Neural progenitor cell (in vitro differentiated cells): ENCODE measurements at regions not wholly inside any gene's neighbourhood (a gene's known extent, or its start where the extent isn't known, plus 50 kb on each side); places are given as distances from the start of the nearest gene placed in this dataset.

Source experiments
- DNase-seq: peaks from one replicate; pipeline ENCODE4 v3.0.0-alpha.2; 2016; ENCODE audit warnings: low spot score
- H2AFZ ChIP-seq: fragments of 200-600 bp; sonication (generic); replicated peaks from 2 replicates; pipeline ENCODE4 v1.6.1; 2016; ENCODE audit warnings: antibody characterized with exemption
- H3F3A ChIP-seq: fragments of 200-600 bp; sonication (generic); 2 replicates; pipeline ENCODE4 v1.6.1; 2016; ENCODE audit warnings: antibody characterized with exemption, low read depth
- H3K27ac ChIP-seq: fragments of 200-600 bp; sonication (generic); 2 replicates; pipeline ENCODE4 v1.5.1; 2016; ENCODE audit warnings: mild to moderate bottlenecking
- H3K27me3 ChIP-seq: fragments of 200-600 bp; sonication (generic); 2 replicates; pipeline ENCODE4 v1.6.1; 2016; ENCODE audit warnings: mild to moderate bottlenecking, moderate library complexity
- H3K36me3 ChIP-seq: fragments of 200-600 bp; sonication (generic); 2 replicates; pipeline ENCODE4 v1.5.1; 2016
- H3K4me1 ChIP-seq: fragments of 200-600 bp; sonication (generic); 2 replicates; pipeline ENCODE4 v1.6.1; 2016; ENCODE audit warnings: mixed run types
- H3K4me2 ChIP-seq: fragments of 200-600 bp; sonication (generic); 2 replicates; pipeline ENCODE4 v1.6.1; 2016
- H3K4me3 ChIP-seq: fragments of 200-600 bp; sonication (generic); 2 replicates; pipeline ENCODE4 v1.5.1; 2016
- H3K79me2 ChIP-seq: fragments of 200-600 bp; sonication (generic); 2 replicates; pipeline ENCODE4 v1.6.1; 2016; ENCODE audit warnings: low read depth
- H3K9ac ChIP-seq: fragments of 200-600 bp; sonication (generic); 2 replicates; pipeline ENCODE4 v1.6.1; 2016
- H3K9me3 ChIP-seq: fragments of 200-600 bp; sonication (generic); 2 replicates; pipeline ENCODE4 v1.5.1; 2016; ENCODE audit warnings: low read depth
- H4K20me1 ChIP-seq: fragments of 200-600 bp; sonication (generic); 2 replicates; pipeline ENCODE4 v1.6.1; 2016; ENCODE audit warnings: low read depth
- H3K27ac Mint-ChIP-seq: 3 replicates; pipeline ENCODE4 v1.8.0; 2021; ENCODE audit warnings: mixed read lengths
- H3K27me3 Mint-ChIP-seq: 2 replicates; pipeline ENCODE4 v1.8.0; 2022; ENCODE audit warnings: low read depth, mild to moderate bottlenecking, inconsistent platforms, moderate library complexity, mixed read lengths; ENCODE audit not compliant: insufficient read depth
- H3K36me3 Mint-ChIP-seq: 3 replicates; pipeline ENCODE4 v1.8.0; 2021; ENCODE audit warnings: mixed read lengths
- H3K4me1 Mint-ChIP-seq: 3 replicates; pipeline ENCODE4 v1.8.0; 2021; ENCODE audit warnings: mixed read lengths
- H3K4me3 Mint-ChIP-seq: 3 replicates; pipeline ENCODE4 v1.8.0; 2021; ENCODE audit warnings: mild to moderate bottlenecking, moderate library complexity, mixed read lengths
- H3K9me3 Mint-ChIP-seq: 3 replicates; pipeline ENCODE4 v1.8.0; 2020; ENCODE audit warnings: mixed read lengths
- CTCF ChIP-seq: fragments of 200-600 bp; sonication (generic); IDR thresholded peaks from 2 replicates; pipeline ENCODE4 v1.5.1; 2017; ENCODE audit warnings: antibody characterized with exemption, mild to moderate bottlenecking
- EZH2 ChIP-seq: fragments of 200-600 bp; sonication (generic); IDR thresholded peaks from 2 replicates; pipeline ENCODE4 v1.6.1; 2017; ENCODE audit warnings: antibody characterized with exemption, mild to moderate bottlenecking, moderate library complexity
- EZH2phosphoT487 ChIP-seq: fragments of 200-600 bp; sonication (generic); IDR thresholded peaks from 2 replicates; pipeline ENCODE4 v1.6.1; 2017; ENCODE audit warnings: antibody characterized with exemption

DNA sequence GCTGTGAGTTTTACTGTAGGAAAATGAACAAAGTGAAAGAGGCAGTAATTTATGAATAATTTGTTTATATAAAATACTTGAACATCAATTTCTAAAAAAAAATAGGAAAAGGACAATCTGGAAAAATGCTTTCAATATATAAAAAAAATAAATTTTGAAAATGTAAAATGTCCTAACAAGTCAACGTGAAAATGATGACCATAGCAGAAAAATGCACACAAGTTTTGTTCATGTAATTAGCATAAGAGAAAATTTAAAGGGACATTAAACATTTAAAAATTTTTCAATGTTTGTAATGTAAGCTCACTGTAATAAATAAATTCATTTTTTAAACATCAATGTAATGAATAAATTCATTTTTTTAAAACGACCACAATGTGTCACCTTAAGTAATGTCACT lies 214.8 kb upstream of the ATXN7L3B start:
- no peaks in the 10 kb centered on the region for H3K36me3 Mint-ChIP-seq
- Histone ChIP-seq H3K4me3 (no peak overlapping the region), H3K27ac (no peak overlapping the region)

GRCh38 chr12:74328623-74329022 lies 209.0 kb upstream of the ATXN7L3B start:
- Histone ChIP-seq H3K9me3 (no peaks in the 10 kb centered on the region), H3K27ac (no peak overlapping the region), H3K79me2 (no peaks in the 10 kb centered on the region), H3F3A (no peaks in the 10 kb centered on the region), H3K4me1 (no peaks in the 10 kb centered on the region), H3K9ac (no peak overlapping the region), H3K36me3 (no peaks in the 10 kb centered on the region), H3K4me3 (no peak overlapping the region), H4K20me1 (no peaks in the 10 kb centered on the region), H2AFZ (no peak overlapping the region), H3K4me2 (no peak overlapping the region), H3K27me3 (no peaks in the 10 kb centered on the region)
- H3K4me3 Mint-ChIP-seq: no peak overlapping the region
- H3K36me3 Mint-ChIP-seq: no peaks in the 10 kb centered on the region
- TF ChIP-seq EZH2: no peak
- TF ChIP-seq CTCF: no peak
- TF ChIP-seq EZH2phosphoT487: no peak
- H3K27ac Mint-ChIP-seq: no peak overlapping the region
- H3K27me3 Mint-ChIP-seq: no peaks in the 10 kb centered on the region
- no peaks in the 10 kb centered on the region for H3K4me1 Mint-ChIP-seq
- DNase-seq: no peak
- no peaks in the 10 kb centered on the region for H3K9me3 Mint-ChIP-seq

More for the DNA sequence above, 214.8 kb upstream of the ATXN7L3B start:
- H3K9ac ChIP-seq: no peak overlapping the region
- H3F3A ChIP-seq: no peaks in the 10 kb centered on the region
- H3K4me2 ChIP-seq: no peak overlapping the region
- DNase-seq: no peak
- no peak overlapping the region for H2AFZ ChIP-seq
- Mint-ChIP-seq H3K27me3 (no peaks in the 10 kb centered on the region), H3K9me3 (no peaks in the 10 kb centered on the region), H3K4me1 (no peaks in the 10 kb centered on the region), H3K27ac (no peak overlapping the region), H3K4me3 (no peak overlapping the region)
- H3K9me3 ChIP-seq: no peaks in the 10 kb centered on the region
- no peak for TF ChIP-seq EZH2
- TF ChIP-seq EZH2phosphoT487: no peak
- TF ChIP-seq CTCF: no peak
- H3K79me2 ChIP-seq: no peaks in the 10 kb centered on the region
- no peaks in the 10 kb centered on the region for H4K20me1 ChIP-seq
- H3K36me3 ChIP-seq: no peaks in the 10 kb centered on the region
- no peaks in the 10 kb centered on the region for H3K27me3 ChIP-seq
- no peaks in the 10 kb centered on the region for H3K4me1 ChIP-seq

- Histone ChIP-seq H3K36me3 (no peaks in the 10 kb centered on the region), H3K79me2 (no peaks in the 10 kb centered on the region), H3K27ac (no peak overlapping the region), H2AFZ (no peak overlapping the region), H4K20me1 (no peaks in the 10 kb centered on the region), H3K4me2 (no peak overlapping the region), H3K4me3 (no peak overlapping the region), H3K27me3 (no peaks in the 10 kb centered on the region), H3F3A (no peaks in the 10 kb centered on the region), H3K9me3 (no peaks in the 10 kb centered on the region), H3K4me1 (no peaks in the 10 kb centered on the region), H3K9ac (no peak overlapping the region)
- no peak overlapping the region for H3K4me3 Mint-ChIP-seq
- DNase-seq: no peak
- H3K27ac Mint-ChIP-seq: no peak overlapping the region
- H3K27me3 Mint-ChIP-seq: no peaks in the 10 kb centered on the region
- TF ChIP-seq EZH2phosphoT487: no peak
- TF ChIP-seq CTCF: no peak
- TF ChIP-seq EZH2: no peak
- H3K9me3 Mint-ChIP-seq: no peaks in the 10 kb centered on the region
- no peaks in the 10 kb centered on the region for H3K36me3 Mint-ChIP-seq
- H3K4me1 Mint-ChIP-seq: no peaks in the 10 kb centered on the region
Observed at GRCh38 chr12:74334780-74335179, 202.9 kb upstream of the ATXN7L3B start.

GRCh38 chr12:74337951-74338350 lies 199.7 kb upstream of the ATXN7L3B start:
- Mint-ChIP-seq H3K9me3 (no peaks in the 10 kb centered on the region), H3K4me1 (no peaks in the 10 kb centered on the region), H3K27me3 (no peaks in the 10 kb centered on the region), H3K27ac (no peak overlapping the region), H3K4me3 (no peak overlapping the region), H3K36me3 (no peaks in the 10 kb centered on the region)
- Histone ChIP-seq H3K9me3 (no peaks in the 10 kb centered on the region), H3K27me3 (no peaks in the 10 kb centered on the region), H3K4me3 (no peak overlapping the region), H3K79me2 (no peaks in the 10 kb centered on the region), H4K20me1 (no peaks in the 10 kb centered on the region), H3K27ac (no peak overlapping the region), H3K4me1 (no peaks in the 10 kb centered on the region), H3K4me2 (no peak overlapping the region), H3F3A (no peaks in the 10 kb centered on the region), H3K9ac (no peak overlapping the region), H2AFZ (no peak overlapping the region), H3K36me3 (no peaks in the 10 kb centered on the region)
- no peak for DNase-seq
- TF ChIP-seq EZH2phosphoT487 (no peak), EZH2 (no peak), CTCF (no peak)
